H1 (cell line): ENCODE measurements at regions not wholly inside any gene's neighbourhood (a gene's known extent, or its start where the extent isn't known, plus 50 kb on each side); places are given as distances from the start of the nearest gene placed in this dataset.

ENCODE experiments used
- CTCF ChIA-PET: fragments of 300-600 bp; sonication (Branson Sonifier 250); formaldehyde crosslinking; loops from one replicate; lab custom pipeline; 2021; ENCODE audit not compliant: partially characterized antibody; lab: Charles Lee
- POLR2A ChIA-PET: fragments of 300-600 bp; sonication (Branson Sonifier 250); formaldehyde crosslinking; loops from one replicate; lab custom pipeline; 2021; ENCODE audit warnings: inconsistent platforms; ENCODE audit not compliant: partially characterized antibody; lab: Charles Lee
- DNase-seq, 2 experiments: peaks; one replicate each; pipeline versions ENCODE4 v3.0.0 to v3.0.0-alpha.2; 2010 to 2022; ENCODE audit warnings: low spot score in 2 of 2, low read depth in 1 of 2, mixed read lengths in 1 of 2
- FAIRE-seq: peaks from 2 replicates; lab custom pipeline; 2011; peaks lifted over from hg19 to GRCh38; lab: Jason Lieb, UNC
- H2AFZ ChIP-seq: 2 replicates; pipeline ENCODE4 v1.8.1; 2012; ENCODE audit warnings: low read length, inconsistent platforms
- H2AK5ac ChIP-seq: 2 replicates; pipeline ENCODE4 v1.6.1; 2013; ENCODE audit warnings: low read depth, low read length
- H2BK120ac ChIP-seq: replicated peaks from 2 replicates; pipeline ENCODE3; 2013; ENCODE audit warnings: low read depth, low read length, inconsistent platforms
- H2BK12ac ChIP-seq: 2 replicates; pipeline ENCODE4 v1.6.1; 2013; ENCODE audit warnings: low read depth, low read length
- H2BK15ac ChIP-seq: 2 replicates; pipeline ENCODE4 v1.6.1; 2013; ENCODE audit warnings: low read length
- H2BK20ac ChIP-seq: 2 replicates; pipeline ENCODE4 v1.6.1; 2013; ENCODE audit warnings: low read length
- H2BK5ac ChIP-seq: 2 replicates; pipeline ENCODE4 v1.6.1; 2013; ENCODE audit warnings: low read depth, low read length
- H3K14ac ChIP-seq: 2 replicates; pipeline ENCODE4 v1.6.1; 2013; ENCODE audit warnings: inconsistent platforms; ENCODE audit not compliant: insufficient read length
- H3K18ac ChIP-seq: 2 replicates; pipeline ENCODE4 v1.6.1; 2013; ENCODE audit warnings: low read length; ENCODE audit errors: extremely low read depth
- H3K23ac ChIP-seq: 2 replicates; pipeline ENCODE4 v1.6.1; 2013; ENCODE audit warnings: inconsistent platforms; ENCODE audit not compliant: insufficient read length
- H3K23me2 ChIP-seq: 2 replicates; pipeline ENCODE4 v1.6.1; 2013; ENCODE audit warnings: low read depth, low read length
- H3K27ac ChIP-seq: 2 replicates; pipeline ENCODE4 v1.6.1; 2011; ENCODE audit warnings: low read depth, low read length, inconsistent platforms
- H3K27me3 ChIP-seq, 4 experiments: replicated peaks in 1 of 4; 1 replicate in 1 of 4; 2 replicates in 3 of 4; pipeline versions ENCODE4 v1.6.1 to v1.8.1; 2011 to 2013; ENCODE audit warnings: low read length in 3 of 4, mild to moderate bottlenecking in 3 of 4, inconsistent platforms in 2 of 4, mixed read lengths in 2 of 4, moderate library complexity in 1 of 4; ENCODE audit not compliant: control insufficient read depth in 3 of 4, insufficient read depth in 3 of 4; ENCODE audit errors: extremely low read depth in 1 of 4
- H3K36me3 ChIP-seq, 4 experiments: 2 replicates each; pipeline versions ENCODE4 v1.6.1 to v1.8.1; 2011 to 2013; ENCODE audit warnings: mild to moderate bottlenecking in 4 of 4, low read length in 3 of 4, moderate library complexity in 2 of 4, control low read depth in 1 of 4, inconsistent platforms in 1 of 4; ENCODE audit not compliant: insufficient read depth in 4 of 4, control insufficient read depth in 2 of 4
- H3K4ac ChIP-seq: replicated peaks from 2 replicates; pipeline ENCODE3; 2013; ENCODE audit warnings: low read length, low read depth, mixed read lengths, inconsistent platforms; ENCODE audit not compliant: insufficient read length
- H3K4me1 ChIP-seq, 4 experiments: replicated peaks in 1 of 4; 1 replicate in 1 of 4; 2 replicates in 3 of 4; pipeline versions ENCODE4 v1.6.1 to v1.8.1; 2011 to 2013; ENCODE audit warnings: low read length in 3 of 4, inconsistent platforms in 2 of 4, mixed read lengths in 1 of 4; ENCODE audit not compliant: insufficient read depth in 4 of 4, control insufficient read depth in 3 of 4
- H3K4me2 ChIP-seq, 2 experiments: 2 replicates each; pipeline versions ENCODE4 v1.6.1 to v1.8.1; 2011 to 2013; ENCODE audit warnings: low read depth in 2 of 2, low read length in 2 of 2, control low read depth in 1 of 2, inconsistent platforms in 1 of 2, mild to moderate bottlenecking in 1 of 2; ENCODE audit not compliant: insufficient read depth in 1 of 2
- H3K4me3 ChIP-seq, 4 experiments: fragments of 200-600, 300-600 bp in 1 of 4; sonication (generic), shearing (Covaris generic), sonication (Bioruptor Twin) in 1 of 4; 2 replicates each; pipeline versions ENCODE4 v1.5.1 to v1.8.1; 2011 to 2016; ENCODE audit warnings: low read length in 4 of 4, low read depth in 3 of 4, control low read depth in 2 of 4, inconsistent platforms in 2 of 4, mild to moderate bottlenecking in 2 of 4, mixed read lengths in 1 of 4, moderate library complexity in 1 of 4; ENCODE audit not compliant: insufficient read depth in 2 of 4; ENCODE audit errors: extremely low read depth in 1 of 4
- H3K56ac ChIP-seq: replicated peaks from 2 replicates; pipeline ENCODE3; 2013; ENCODE audit warnings: low read depth, mild to moderate bottlenecking, mixed read lengths, low read length, inconsistent platforms; ENCODE audit not compliant: insufficient read length
- H3K79me1 ChIP-seq: 2 replicates; pipeline ENCODE4 v1.6.1; 2013; ENCODE audit warnings: low read depth, low read length, control low read depth
- H3K79me2 ChIP-seq, 2 experiments: 2 replicates each; pipeline versions ENCODE4 v1.6.1 to v1.8.1; 2012 to 2013; ENCODE audit warnings: low read length in 2 of 2, mild to moderate bottlenecking in 2 of 2, inconsistent platforms in 1 of 2; ENCODE audit not compliant: insufficient read depth in 2 of 2, control insufficient read depth in 1 of 2
- H3K9ac ChIP-seq, 4 experiments: replicated peaks in 1 of 4; 1 replicate in 1 of 4; 2 replicates in 3 of 4; pipeline versions ENCODE4 v1.6.1 to v1.8.1; 2011 to 2013; ENCODE audit warnings: low read depth in 3 of 4, low read length in 3 of 4, control low read depth in 2 of 4, mild to moderate bottlenecking in 2 of 4, moderate library complexity in 2 of 4, inconsistent platforms in 1 of 4; ENCODE audit errors: extremely low read depth in 1 of 4
- H3K9me3 ChIP-seq, 2 experiments: 2 replicates each; pipeline versions ENCODE4 v1.6.1 to v1.8.1; 2012 to 2013; ENCODE audit warnings: mild to moderate bottlenecking in 2 of 2, moderate library complexity in 2 of 2, control low read depth in 1 of 2, inconsistent platforms in 1 of 2, low read depth in 1 of 2, low read length in 1 of 2, mixed read lengths in 1 of 2; ENCODE audit not compliant: insufficient read depth in 2 of 2
- H4K20me1 ChIP-seq, 2 experiments: replicated peaks in 1 of 2; 2 replicates each; pipeline versions ENCODE3 to v1.8.1; 2011 to 2013; ENCODE audit warnings: inconsistent platforms in 2 of 2, low read length in 2 of 2, mild to moderate bottlenecking in 1 of 2; ENCODE audit not compliant: insufficient read depth in 2 of 2, control insufficient read depth in 1 of 2
- H4K5ac ChIP-seq: 2 replicates; pipeline ENCODE4 v1.6.1; 2013; ENCODE audit warnings: low read length, low read depth, mixed read lengths, inconsistent platforms; ENCODE audit not compliant: insufficient read length
- H4K8ac ChIP-seq: 2 replicates; pipeline ENCODE4 v1.8.0; 2013; ENCODE audit warnings: mild to moderate bottlenecking, moderate library complexity, low read length, inconsistent platforms; ENCODE audit not compliant: insufficient read depth; ENCODE audit errors: extremely low read depth
- H4K91ac ChIP-seq: replicated peaks from 2 replicates; pipeline ENCODE3; 2013; ENCODE audit warnings: low read length, mixed read lengths, inconsistent platforms; ENCODE audit not compliant: insufficient read length
- BACH1 ChIP-seq: IDR thresholded peaks from 2 replicates; pipeline ENCODE4 v1.6.1; 2012; ENCODE audit warnings: low read length, improper control_type of control experiment
- CTCF ChIP-seq, 3 experiments: IDR thresholded peaks; 1 replicate in 2 of 3; 2 replicates in 1 of 3; pipeline versions ENCODE4 v1.5.1 to v1.6.1; 2011; ENCODE audit warnings: low read length in 3 of 3, mild to moderate bottlenecking in 3 of 3, inconsistent platforms in 2 of 3, low read depth in 1 of 3, moderate library complexity in 1 of 3; ENCODE audit not compliant: insufficient read depth in 1 of 3; ENCODE audit errors: control extremely low read depth in 1 of 3
- EGR1 ChIP-seq: IDR thresholded peaks from 2 replicates; pipeline ENCODE4 v1.6.1; 2011; ENCODE audit warnings: low read depth, low read length, borderline replicate concordance
- EP300 ChIP-seq, 2 experiments: IDR thresholded peaks; 1 replicate in 1 of 2; 2 replicates in 1 of 2; pipeline ENCODE4 v1.6.1; 2011 to 2012; ENCODE audit warnings: low read depth in 2 of 2, low read length in 2 of 2, mild to moderate bottlenecking in 2 of 2, borderline replicate concordance in 1 of 2, inconsistent platforms in 1 of 2, moderate library complexity in 1 of 2
- GABPA ChIP-seq: IDR thresholded peaks from 2 replicates; pipeline ENCODE4 v1.6.1; 2011; ENCODE audit warnings: mild to moderate bottlenecking, low read length, moderate library complexity, borderline replicate concordance; ENCODE audit not compliant: insufficient read depth
- HDAC2 ChIP-seq, 2 experiments: fragments of 300-600 bp in 1 of 2; sonication (generic) in 1 of 2; IDR thresholded peaks; 2 replicates each; pipeline ENCODE4 v1.6.1; 2011 to 2012; ENCODE audit warnings: low read depth in 2 of 2, low read length in 2 of 2, mild to moderate bottlenecking in 2 of 2, moderate library complexity in 2 of 2, borderline replicate concordance in 1 of 2, inconsistent platforms in 1 of 2
- POLR2A ChIP-seq, 2 experiments: IDR thresholded peaks; 1 replicate in 1 of 2; 2 replicates in 1 of 2; pipeline ENCODE4 v1.6.1; 2011; ENCODE audit warnings: low read depth in 2 of 2, low read length in 2 of 2, mild to moderate bottlenecking in 2 of 2; ENCODE audit errors: control extremely low read depth in 1 of 2
- RAD21 ChIP-seq, 2 experiments: IDR thresholded peaks in 1 of 2; conservative IDR thresholded peaks in 1 of 2; 2 replicates each; pipeline ENCODE4 v1.6.1; 2011; ENCODE audit warnings: low read depth in 2 of 2, low read length in 2 of 2, improper control_type of control experiment in 1 of 2, inconsistent platforms in 1 of 2, mild to moderate bottlenecking in 1 of 2, moderate library complexity in 1 of 2
- RBBP5 ChIP-seq: IDR thresholded peaks from 2 replicates; pipeline ENCODE4 v1.7.1; 2012; ENCODE audit warnings: low read depth, mild to moderate bottlenecking, inconsistent platforms, low read length, moderate library complexity, borderline replicate concordance
- RXRA ChIP-seq: IDR thresholded peaks from 2 replicates; pipeline ENCODE4 v1.6.1; 2011; ENCODE audit warnings: low read depth, mild to moderate bottlenecking, low read length, moderate library complexity; ENCODE audit not compliant: insufficient read depth
- SP4 ChIP-seq: IDR thresholded peaks from 2 replicates; pipeline ENCODE4 v1.6.1; 2012; ENCODE audit warnings: low read length, inconsistent platforms
- TBP ChIP-seq: IDR thresholded peaks from 2 replicates; pipeline ENCODE4 v1.6.1; 2011; ENCODE audit warnings: low read depth, low read length, improper control_type of control experiment
- WGBS, 2 experiments: shearing (Covaris generic) in 1 of 2; methylation state at CpG; one replicate each; pipeline versions ENCODE4 v1.1.6 to v1.1.7; 2013 to 2015; ENCODE audit warnings: low lambda C conversion rate in 2 of 2, mixed read lengths in 2 of 2, inconsistent platforms in 1 of 2, low coverage in 1 of 2, missing lambda C conversion rate in 1 of 2; ENCODE audit not compliant: insufficient replicate concordance in 2 of 2, insufficient coverage in 1 of 2, insufficient read length in 1 of 2; ENCODE audit errors: extremely low coverage in 1 of 2, missing lambda C conversion rate in 1 of 2; 5-methylcytosine and 5-hydroxymethylcytosine counted together

DNA sequence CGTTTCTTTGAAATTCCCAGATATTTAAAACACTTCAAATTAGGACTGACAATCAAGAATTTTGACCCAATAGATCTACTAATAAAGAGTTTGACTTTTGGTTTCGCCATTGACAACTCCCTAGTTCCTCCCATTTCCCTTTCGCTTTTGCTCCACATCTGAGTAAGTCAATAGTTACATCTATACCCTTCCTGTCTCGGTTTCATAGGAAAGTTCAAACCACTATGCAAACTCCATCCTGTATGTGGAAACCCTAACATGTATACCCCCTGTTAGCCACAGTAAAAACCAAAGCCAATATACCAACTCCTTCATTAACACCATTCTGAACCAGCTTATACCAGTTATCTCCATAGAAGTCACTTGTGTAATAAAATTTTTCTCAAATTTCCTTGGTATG is 311.1 kb downstream of the MMUT start:
- no peak overlapping the region for H2BK120ac ChIP-seq
- H4K5ac ChIP-seq, result no peak overlapping the region
- no peak overlapping the region for H2AFZ ChIP-seq
- no peaks in the 10 kb centered on the region for H3K27me3 ChIP-seq
- no peak overlapping the region for H4K91ac ChIP-seq
- H4K20me1 ChIP-seq, result no peaks in the 10 kb centered on the region
- H2BK12ac ChIP-seq, result no peak overlapping the region
- ChIA-PET POLR2A (no interaction called here), CTCF (no interaction called here)
- H3K56ac ChIP-seq, result no peak overlapping the region
- H3K23ac ChIP-seq, result no peak overlapping the region
- H3K4me1 ChIP-seq, result peaks cover 0 to 7% (median 0%) of the 10 kb centered on the region in 4 experiments; a peak in 4 of 7 replicates
- no peak overlapping the region for H2BK20ac ChIP-seq
- H3K9me3 ChIP-seq, result no peaks in the 10 kb centered on the region
- H4K8ac ChIP-seq, result no peak overlapping the region
- H3K79me1 ChIP-seq, result no peaks in the 10 kb centered on the region
- H2BK5ac ChIP-seq, result no peak overlapping the region
- no peak overlapping the region for H3K27ac ChIP-seq
- H3K4me3 ChIP-seq, result no peak overlapping the region
- H3K14ac ChIP-seq, result no peak overlapping the region
- no peak overlapping the region for H3K4ac ChIP-seq
- H3K18ac ChIP-seq, result no peak overlapping the region
- H3K4me2 ChIP-seq, result no peak overlapping the region
- H3K36me3 ChIP-seq, result no peaks in the 10 kb centered on the region
- H2AK5ac ChIP-seq, result no peak overlapping the region
- H3K9ac ChIP-seq, result no peak overlapping the region
- H3K79me2 ChIP-seq, result no peaks in the 10 kb centered on the region
- DNase-seq (no peak), FAIRE-seq (no peak)
- 90% methylated on average over 4 of the region's 4 CpGs; no CpG with 5 or more reads in 1 of the 2 experiments for WGBS, 2 experiments
- H2BK15ac ChIP-seq, result no peak overlapping the region
- H3K23me2 ChIP-seq, result no peaks in the 10 kb centered on the region
- TF ChIP-seq SP4 (no peak), EP300 (IDR thresholded peaks at IDR 0.05; ENCODE audit: borderline replicate concordance in 1 of 2, low read depth in 2 of 2, low read length in 2 of 2) (no peak), BACH1 (no peak), RAD21 (IDR thresholded peaks at IDR 0.05 in 1 of 2, conservative IDR thresholded peaks at IDR 0.05 in 1 of 2; ENCODE audit: low read depth in 2 of 2, low read length in 2 of 2) (no peak), RXRA (no peak), RBBP5 (no peak), HDAC2 (IDR thresholded peaks at IDR 0.05; ENCODE audit: borderline replicate concordance in 1 of 2, low read depth in 2 of 2, low read length in 2 of 2) (no peak), TBP (no peak), POLR2A (IDR thresholded peaks at IDR 0.05; ENCODE audit: control extremely low read depth in 1 of 2, low read depth in 2 of 2, low read length in 2 of 2) (no peak), CTCF (IDR thresholded peaks at IDR 0.05; ENCODE audit: control extremely low read depth in 1 of 3, insufficient read depth in 1 of 3, low read depth in 1 of 3, low read length in 3 of 3) (no peak), GABPA (no peak), EGR1 (no peak)
